GM13976 (cell line): ENCODE measurements at regions not wholly inside any gene's neighbourhood (a gene's known extent, or its start where the extent isn't known, plus 50 kb on each side); places are given as distances from the start of the nearest gene placed in this dataset.

Source experiments
- DNase-seq: peaks from one replicate; pipeline ENCODE4 v3.0.0; 2012; ENCODE audit warnings: low spot score
- in situ Hi-C: fragments of 300-500 bp; cut with MboI; formaldehyde crosslinking; loops from one replicate; pipeline ENCODE4 v1.12.0; 2022; ENCODE audit warnings: low sequenced_read_pairs, mixed read lengths, inconsistent platforms; ENCODE audit not compliant: unreplicated experiment
- TF ChIP-seq, protein P1 (sequence below): IDR thresholded peaks from 2 replicates; pipeline ENCODE4 v1.5.1; 2012; ENCODE audit warnings: borderline replicate concordance, mild to moderate bottlenecking; ENCODE audit not compliant: insufficient read depth; ENCODE audit errors: extremely low read depth, missing control alignments, control extremely low read depth

- peak; percentile 37 for DNase-seq
- TF ChIP-seq, protein P1, sequence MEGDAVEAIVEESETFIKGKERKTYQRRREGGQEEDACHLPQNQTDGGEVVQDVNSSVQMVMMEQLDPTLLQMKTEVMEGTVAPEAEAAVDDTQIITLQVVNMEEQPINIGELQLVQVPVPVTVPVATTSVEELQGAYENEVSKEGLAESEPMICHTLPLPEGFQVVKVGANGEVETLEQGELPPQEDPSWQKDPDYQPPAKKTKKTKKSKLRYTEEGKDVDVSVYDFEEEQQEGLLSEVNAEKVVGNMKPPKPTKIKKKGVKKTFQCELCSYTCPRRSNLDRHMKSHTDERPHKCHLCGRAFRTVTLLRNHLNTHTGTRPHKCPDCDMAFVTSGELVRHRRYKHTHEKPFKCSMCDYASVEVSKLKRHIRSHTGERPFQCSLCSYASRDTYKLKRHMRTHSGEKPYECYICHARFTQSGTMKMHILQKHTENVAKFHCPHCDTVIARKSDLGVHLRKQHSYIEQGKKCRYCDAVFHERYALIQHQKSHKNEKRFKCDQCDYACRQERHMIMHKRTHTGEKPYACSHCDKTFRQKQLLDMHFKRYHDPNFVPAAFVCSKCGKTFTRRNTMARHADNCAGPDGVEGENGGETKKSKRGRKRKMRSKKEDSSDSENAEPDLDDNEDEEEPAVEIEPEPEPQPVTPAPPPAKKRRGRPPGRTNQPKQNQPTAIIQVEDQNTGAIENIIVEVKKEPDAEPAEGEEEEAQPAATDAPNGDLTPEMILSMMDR, result no peak
- in situ Hi-C loops, result loop anchor here (5.0 kb wide), 1 partner anchor 150 kb away; no protein-coding TSS in a partner anchor
These were observed 154.1 kb upstream of the ATP2B1 start for GRCh38 chr12:89862511-89863445.

GRCh38 chr12:89861086-89861485 is 152.4 kb upstream of the ATP2B1 start:
- TF ChIP-seq, protein P1, result no peak
- in situ Hi-C loops, result loop anchor here (5.0 kb wide), 1 partner anchor 149 kb away; no protein-coding TSS in a partner anchor
- no peak for DNase-seq

DNA sequence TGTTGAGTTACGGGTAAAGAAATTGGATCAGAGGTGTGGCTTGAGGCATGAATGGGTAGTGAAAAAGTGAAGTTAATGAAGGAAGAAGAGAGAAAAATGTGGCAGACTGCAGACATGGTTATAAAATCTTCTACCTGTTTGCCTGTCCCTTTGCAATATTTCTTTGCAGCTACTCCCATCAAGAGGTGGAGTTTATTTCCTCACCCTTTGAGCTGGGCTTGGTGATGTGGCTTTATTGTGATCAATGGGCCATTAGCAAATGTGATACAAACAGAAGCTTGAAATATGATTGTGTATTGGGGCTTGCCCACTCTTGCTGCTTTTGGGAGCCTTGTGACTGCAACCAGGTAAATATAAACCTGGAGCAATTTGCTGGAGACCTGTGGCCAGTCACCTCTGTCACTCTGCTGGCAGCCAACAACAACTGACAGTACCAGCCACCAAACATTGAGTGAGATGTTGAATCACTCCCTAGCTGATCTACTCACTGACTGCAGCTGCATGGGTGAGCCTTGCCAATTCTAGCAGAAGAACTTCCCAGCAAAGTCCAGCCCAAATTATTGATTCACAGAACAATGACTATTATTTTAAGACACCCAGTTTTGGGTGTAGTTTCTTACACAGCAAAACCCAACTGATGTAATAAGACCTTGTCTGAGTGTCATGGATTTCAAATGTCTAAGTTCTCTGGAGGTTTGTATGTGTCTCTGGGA is 151.0 kb upstream of the ATP2B1 start:
- TF ChIP-seq, protein P1, result no peak
- in situ Hi-C loops, result loop anchor here (5.0 kb wide), 1 partner anchor 147 kb away; no protein-coding TSS in a partner anchor
- DNase-seq, result no peak

- TF ChIP-seq, protein P1, result no peak
- in situ Hi-C loops, result no loop called here
- no peak for DNase-seq
These were observed 150.1 kb upstream of the ATP2B1 start for GRCh38 chr12:89858718-89859117.

DNA sequence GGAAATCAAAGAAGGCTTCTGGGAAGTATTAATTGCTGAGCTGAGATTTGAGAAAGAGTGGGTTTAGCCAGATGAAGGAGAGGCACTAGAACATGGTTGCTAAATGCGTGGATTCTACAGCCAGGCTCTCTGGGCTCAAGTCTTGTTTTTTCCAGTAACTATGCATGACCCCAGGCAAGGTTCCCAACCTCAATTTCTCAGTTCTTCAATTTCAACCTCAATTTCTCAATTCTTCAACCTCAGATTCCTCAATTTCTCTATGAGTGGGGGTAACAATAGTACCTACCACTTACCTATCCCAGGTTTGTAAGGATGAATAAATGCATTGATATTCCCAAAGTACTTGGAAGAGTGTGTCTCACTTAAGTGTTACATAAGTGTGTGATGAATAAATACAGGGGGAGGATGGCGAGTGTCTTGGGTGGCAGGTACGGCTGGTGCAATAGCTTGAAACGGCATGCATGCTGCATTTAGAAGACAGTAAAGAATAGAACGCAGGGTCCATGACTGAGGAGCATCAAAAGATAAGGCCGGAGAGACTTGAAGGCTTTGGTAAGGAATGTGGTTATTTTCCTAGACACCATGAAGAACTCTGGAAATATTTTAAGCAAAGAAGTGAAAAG is 149.1 kb upstream of the ATP2B1 start:
- no peak for DNase-seq
- TF ChIP-seq, protein P1, result no peak
- in situ Hi-C loops, result no loop called here

- TF ChIP-seq, protein P1, result no peak
- in situ Hi-C loops, result no loop called here
These were observed 147.8 kb upstream of the ATP2B1 start for GRCh38 chr12:89856431-89856830.

More at GRCh38 chr12:89856431-89856830, 147.8 kb upstream of the ATP2B1 start:
- DNase-seq, result peak; percentile 48
